ENCODE measurements at regions not wholly inside any gene's neighbourhood (a gene's known extent, or its start where the extent isn't known, plus 50 kb on each side); places are given as distances from the start of the nearest gene placed in this dataset.

DNA sequence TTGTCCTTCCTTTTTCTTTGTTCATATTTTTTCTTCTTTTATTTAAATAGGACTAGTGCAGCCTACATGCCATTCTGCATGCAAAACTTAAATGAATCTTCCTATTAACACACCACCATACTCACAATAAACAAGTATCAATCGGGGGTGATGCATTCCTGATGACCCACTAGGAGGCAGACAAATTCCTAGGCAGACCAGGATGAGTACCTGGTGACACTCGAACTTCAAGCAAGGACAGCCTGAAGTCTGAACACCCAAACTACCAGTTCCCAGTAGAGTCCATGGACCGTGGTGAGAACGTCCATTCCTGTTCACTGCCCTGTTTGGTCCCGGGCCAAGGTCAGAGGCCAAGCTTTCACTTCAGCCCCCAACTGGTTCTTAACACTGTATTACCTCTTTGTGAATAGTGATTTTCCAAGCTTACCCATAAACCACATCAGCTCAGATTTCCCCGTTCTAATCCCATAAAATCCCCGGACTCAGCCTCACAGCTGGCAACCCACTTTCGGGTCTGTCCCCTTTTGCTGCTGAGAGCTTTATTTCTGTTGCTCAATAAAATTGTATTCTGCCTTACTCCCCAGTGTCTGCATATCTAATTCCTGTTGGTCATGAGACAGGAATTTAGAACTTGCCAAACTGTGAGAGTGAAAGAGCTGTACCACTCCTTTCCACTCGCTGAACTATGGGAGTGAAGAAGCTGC, 1286.6 kb downstream of the FSTL5 start:
- DNase-seq = no peak

- no peak for DNase-seq
Observed at GRCh38 chr4:160880180-160880579, 1283.6 kb downstream of the FSTL5 start.

DNA sequence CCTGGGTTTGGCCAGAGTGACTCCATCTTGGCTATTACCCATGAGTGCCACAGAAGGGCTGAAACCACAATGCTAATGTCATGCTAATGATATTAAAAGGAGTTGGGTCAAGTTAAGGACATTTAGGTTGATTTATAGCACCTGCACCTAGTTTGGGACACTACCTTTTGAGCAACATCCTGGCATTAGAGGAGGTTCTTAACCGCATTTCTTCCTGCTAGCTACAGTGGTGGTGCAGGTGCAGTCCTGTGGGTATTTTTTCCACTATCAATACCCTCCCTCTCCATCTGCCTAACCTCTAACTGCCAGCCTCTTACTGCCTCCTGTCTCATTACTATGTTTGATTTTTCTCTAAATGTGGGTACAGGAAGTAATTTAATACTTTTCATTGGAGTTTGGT, 1276.1 kb downstream of the FSTL5 start:
- no peak for DNase-seq

- DNase-seq = no peak
Observed at GRCh38 chr4:160894128-160894527, 1269.7 kb downstream of the FSTL5 start.

- DNase-seq = no peak
Observed at GRCh38 chr4:160894809-160895208, 1269.0 kb downstream of the FSTL5 start.

GRCh38 chr4:160927311-160927710, 1236.5 kb downstream of the FSTL5 start:
- DNase-seq = no peak

- DNase-seq = no peak
Observed at GRCh38 chr4:160928482-160928881, 1235.3 kb downstream of the FSTL5 start.

- no peak for DNase-seq
Observed at GRCh38 chr4:160947653-160948052, 1216.1 kb downstream of the FSTL5 start.

- DNase-seq = no peak
Observed at GRCh38 chr4:160956875-160957274, 1206.9 kb downstream of the FSTL5 start.

DNA sequence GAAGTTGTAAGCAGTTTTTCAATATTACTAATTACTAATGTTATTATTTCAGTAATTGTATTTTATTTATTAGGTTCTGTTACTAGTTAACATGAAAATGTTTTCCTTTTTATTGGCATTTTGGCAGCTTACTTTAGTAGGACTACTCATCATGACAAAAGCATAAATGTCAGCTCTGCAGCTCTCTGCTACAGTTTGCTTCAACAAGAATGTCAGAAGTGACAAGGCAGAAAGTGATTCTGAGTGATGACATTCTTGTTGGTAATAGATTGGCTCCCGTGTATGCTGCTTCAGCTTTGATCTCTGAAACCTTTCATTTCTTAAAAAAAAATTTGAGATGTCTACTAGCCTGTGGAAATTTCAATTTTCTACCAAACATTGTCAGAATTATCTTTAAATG, 1193.9 kb downstream of the FSTL5 start:
- no peak for DNase-seq

DNA sequence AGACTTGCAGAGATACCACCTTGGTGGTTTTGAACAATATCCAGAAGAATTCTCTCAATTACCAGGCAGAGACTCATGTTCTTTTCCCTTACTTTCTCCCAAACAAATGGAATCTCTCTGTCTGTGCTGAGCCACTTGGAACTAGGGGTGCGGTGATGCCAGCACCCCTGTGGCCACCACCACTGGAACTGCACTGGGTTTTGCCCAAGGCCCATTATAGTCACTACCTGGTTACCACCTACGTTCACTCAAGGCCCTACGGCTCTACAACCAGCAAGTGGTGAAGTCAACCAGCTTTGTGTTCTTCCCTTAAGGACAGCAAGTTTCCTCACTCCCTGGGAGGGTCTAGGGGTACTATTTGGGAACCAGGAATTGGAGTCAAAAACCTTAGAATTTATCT, 1183.7 kb downstream of the FSTL5 start:
- no peak for DNase-seq

GRCh38 chr4:160981083-160981482, 1182.7 kb downstream of the FSTL5 start:
- DNase-seq = no peak

DNA sequence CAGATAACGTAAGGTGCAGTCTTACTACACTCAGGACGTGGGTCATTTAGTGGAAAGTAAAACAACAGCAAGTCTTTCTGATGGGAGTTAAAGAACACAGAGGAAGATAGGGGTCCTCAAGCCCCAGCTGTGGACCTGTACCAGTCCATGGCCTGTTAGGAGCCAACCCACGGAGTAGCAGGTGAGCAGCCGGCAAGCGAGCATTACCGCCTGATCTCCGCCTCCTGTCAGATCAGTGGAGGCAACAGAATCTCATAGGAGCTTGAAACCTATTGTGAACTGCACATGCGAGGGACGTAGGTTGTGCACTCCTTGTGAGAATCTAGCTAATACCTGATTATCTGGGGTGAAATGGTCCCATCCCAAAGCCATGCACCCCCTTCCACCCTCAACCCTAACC, 1180.8 kb downstream of the FSTL5 start:
- DNase-seq = no peak

- DNase-seq = no peak
Observed at GRCh38 chr4:161002386-161002785, 1161.4 kb downstream of the FSTL5 start.

DNA sequence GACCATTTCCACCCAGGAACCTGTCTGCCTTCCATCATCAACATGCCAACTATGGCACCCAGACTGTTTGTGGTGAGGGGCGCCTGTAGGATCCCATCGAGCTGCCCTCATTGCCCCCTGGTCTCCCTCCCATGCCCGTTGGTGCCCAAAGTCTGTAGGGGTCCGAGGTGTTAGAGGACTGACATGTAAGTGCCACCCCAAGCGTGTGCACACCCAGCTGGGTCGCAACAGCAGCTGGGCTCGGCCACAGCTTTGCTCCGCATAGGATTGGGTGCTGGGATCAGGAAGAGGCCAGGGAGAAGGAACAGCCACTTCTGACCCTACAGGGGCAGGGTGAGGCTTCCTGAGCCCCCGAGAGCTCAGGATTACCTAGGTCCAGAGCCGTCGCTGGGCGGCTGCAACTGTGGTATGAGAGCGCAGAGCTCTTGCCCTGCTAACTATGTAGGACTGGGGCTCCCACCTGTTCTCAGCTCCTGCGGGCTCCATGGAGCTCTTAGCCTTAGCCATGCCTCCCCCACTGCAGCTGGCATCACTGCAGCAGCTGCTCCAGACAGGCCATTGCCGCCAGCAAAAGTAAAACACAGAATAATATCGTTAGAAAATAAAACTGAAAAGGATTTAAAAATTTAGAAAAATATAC, 1160.3 kb downstream of the FSTL5 start:
- no peak for DNase-seq

DNA sequence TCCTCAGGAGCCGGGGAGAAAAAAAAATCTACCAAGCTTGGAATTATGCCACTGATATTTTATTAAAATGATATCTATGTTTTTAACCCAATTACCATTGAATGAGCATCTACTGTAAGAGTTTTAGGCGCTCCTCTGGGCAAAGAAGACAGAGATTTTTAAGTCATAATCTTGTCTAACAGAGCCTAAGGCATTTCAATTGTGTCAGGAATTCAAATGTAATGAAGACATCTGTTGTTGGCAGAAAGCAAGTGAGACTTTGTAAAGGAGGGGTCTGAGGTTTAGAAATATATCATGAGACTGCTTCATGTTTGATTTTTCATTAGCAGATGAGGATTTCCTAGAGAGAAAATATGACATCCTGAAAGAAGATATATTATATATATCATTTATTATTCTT, 1158.1 kb downstream of the FSTL5 start:
- no peak for DNase-seq

- DNase-seq = no peak
Observed at GRCh38 chr4:161008527-161008926, 1155.3 kb downstream of the FSTL5 start.

DNA sequence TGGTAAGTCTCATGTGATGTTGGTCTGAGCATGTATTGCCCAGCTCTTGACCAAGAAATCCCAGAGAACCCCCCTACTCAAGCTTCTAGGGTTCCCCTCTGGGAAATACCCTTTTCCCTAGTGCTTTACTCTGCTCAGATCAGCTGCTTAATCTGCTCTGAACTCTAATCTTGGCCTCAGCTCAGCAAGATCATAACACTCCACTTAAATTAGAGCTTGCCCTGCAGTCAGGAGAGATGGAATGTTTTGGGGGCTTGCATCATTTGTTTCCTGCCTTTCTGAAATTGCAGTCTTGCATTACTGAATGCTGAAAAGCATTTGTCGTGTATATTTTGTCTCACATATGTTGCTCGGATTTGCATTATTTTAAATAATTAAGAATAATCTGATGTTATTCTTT, 1153.6 kb downstream of the FSTL5 start:
- no peak for DNase-seq
